SH-SY5Y (cell line): ENCODE measurements at regions not wholly inside any gene's neighbourhood (a gene's known extent, or its start where the extent isn't known, plus 50 kb on each side); places are given as distances from the start of the nearest gene placed in this dataset.

Source experiments
- GATA2 ChIP-seq: IDR thresholded peaks from 2 replicates; pipeline ENCODE4 v1.6.1; 2011; ENCODE audit warnings: mild to moderate bottlenecking, low read depth, low read length
- GATA3 ChIP-seq: IDR thresholded peaks from 2 replicates; pipeline ENCODE4 v1.6.1; 2011; ENCODE audit warnings: low read depth, mild to moderate bottlenecking, low read length, moderate library complexity

DNA sequence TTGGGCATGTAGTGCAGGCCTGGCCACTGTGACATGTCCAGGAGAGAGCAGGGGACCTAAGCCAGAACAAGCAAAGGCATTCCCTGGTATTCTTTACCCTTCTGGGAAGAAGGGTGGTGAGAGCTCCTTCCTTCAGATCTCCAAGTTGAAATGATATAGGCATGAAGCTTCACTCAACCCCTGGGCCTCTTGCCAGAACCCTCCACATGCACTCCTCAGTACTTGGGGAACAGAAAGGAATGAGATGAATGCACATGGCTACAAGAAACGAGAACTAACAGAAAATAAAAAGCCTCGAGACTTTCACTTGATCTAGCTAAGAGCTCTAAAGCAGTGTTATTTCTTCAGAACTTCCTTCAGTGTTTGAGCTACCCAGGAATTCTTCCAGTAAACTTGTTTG is 262.2 kb downstream of the ETV1 start:
- TF ChIP-seq GATA3 (no peak), GATA2 (no peak)
